ENCODE measurements at regions not wholly inside any gene's neighbourhood (a gene's known extent, or its start where the extent isn't known, plus 50 kb on each side); places are given as distances from the start of the nearest gene placed in this dataset.

DNA sequence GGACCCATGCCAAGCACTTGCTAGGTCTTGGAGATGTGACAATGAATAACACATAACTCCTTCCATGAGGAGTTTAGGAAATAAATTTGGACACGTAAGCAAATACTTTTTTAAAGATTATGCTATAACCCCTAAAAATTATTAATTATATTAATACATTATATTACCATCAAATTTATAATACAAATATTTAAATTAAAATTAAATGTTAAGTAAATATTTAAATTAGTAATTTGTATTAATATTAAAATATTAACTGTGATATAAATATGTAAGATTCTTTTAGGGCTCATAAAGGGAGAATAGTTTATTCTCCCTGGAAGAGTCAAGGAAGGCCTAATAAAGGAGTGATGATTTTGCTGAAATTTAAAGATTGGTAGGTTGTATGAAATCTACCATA, 121.1 kb downstream of the RAP2A start:
- TF ChIP-seq CTCF (IDR thresholded peaks at IDR 0.05) (no peak), REST (IDR thresholded peaks at IDR 0.05; ENCODE audit: insufficient read depth in 1 of 2, low read depth in 2 of 2, low read length in 1 of 2) (no peak), POLR2AphosphoS5 (IDR thresholded peaks at IDR 0.05; ENCODE audit: low read depth, low read length) (no peak), SIN3A (IDR thresholded peaks at IDR 0.05; ENCODE audit: borderline replicate concordance, insufficient read depth, low read depth, low read length) (no peak), TCF7L2 (IDR thresholded peaks at IDR 0.05; ENCODE audit: low read depth, low read length) (no peak)
